KOPT-K1 (cell line): ENCODE measurements at regions not wholly inside any gene's neighbourhood (a gene's known extent, or its start where the extent isn't known, plus 50 kb on each side); places are given as distances from the start of the nearest gene placed in this dataset.

Source experiments
- H3K27ac ChIP-seq: fragments of 200-600 bp; sonication (generic); 2 replicates; pipeline ENCODE4 v1.5.1; 2016; ENCODE audit warnings: antibody characterized with exemption, mild to moderate bottlenecking, low read depth, low read length; ENCODE audit not compliant: poor library complexity, severe bottlenecking
- H3K36me3 ChIP-seq: fragments of 200-600 bp; sonication (generic); 2 replicates; pipeline ENCODE4 v1.5.1; 2017; ENCODE audit warnings: antibody characterized with exemption, mild to moderate bottlenecking, low read length, moderate library complexity; ENCODE audit not compliant: insufficient read depth
- H3K9me3 ChIP-seq: fragments of 200-600 bp; sonication (generic); 2 replicates; pipeline ENCODE4 v1.5.1; 2017; ENCODE audit warnings: antibody characterized with exemption, low read length, mild to moderate bottlenecking; ENCODE audit not compliant: insufficient read depth, poor library complexity, severe bottlenecking

DNA sequence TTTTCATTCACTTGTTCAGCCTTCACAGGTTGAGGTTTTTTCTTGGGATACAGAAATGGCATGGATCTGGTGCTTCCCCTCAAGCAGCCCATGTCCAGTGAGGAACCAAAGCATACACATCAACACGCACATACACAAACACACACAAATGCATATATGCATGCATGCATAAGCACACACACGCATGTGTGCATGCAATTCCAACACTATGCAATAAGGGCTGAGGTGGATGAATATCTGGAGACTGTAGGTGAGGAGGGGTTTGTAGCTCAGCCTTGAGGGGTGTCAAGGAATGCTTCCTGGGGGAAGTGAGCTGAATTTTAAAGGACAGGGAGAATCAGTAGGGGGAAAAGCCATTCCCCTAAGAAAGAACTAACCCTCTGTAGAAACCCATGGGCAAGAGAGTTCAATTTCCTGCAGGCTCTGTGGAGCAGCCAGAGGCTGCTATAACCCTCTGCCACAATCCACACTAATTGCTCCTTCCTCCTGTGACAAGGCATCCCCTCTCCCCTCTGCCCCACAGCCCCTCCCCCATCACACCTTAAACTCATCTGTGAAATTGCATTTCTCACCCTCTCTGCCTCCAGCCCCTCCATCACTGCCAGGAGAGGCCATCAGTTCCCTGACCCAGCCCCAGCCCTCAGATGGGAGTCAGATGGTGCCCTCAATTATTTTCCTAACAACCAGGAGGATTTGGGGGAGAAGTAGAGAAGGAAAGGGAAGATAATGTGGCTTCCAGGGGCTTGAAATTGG lies 316.4 kb downstream of the RPS24 start:
- Histone ChIP-seq H3K9me3 (no peaks in the 10 kb centered on the region), H3K27ac (no peak overlapping the region), H3K36me3 (no peaks in the 10 kb centered on the region)

DNA sequence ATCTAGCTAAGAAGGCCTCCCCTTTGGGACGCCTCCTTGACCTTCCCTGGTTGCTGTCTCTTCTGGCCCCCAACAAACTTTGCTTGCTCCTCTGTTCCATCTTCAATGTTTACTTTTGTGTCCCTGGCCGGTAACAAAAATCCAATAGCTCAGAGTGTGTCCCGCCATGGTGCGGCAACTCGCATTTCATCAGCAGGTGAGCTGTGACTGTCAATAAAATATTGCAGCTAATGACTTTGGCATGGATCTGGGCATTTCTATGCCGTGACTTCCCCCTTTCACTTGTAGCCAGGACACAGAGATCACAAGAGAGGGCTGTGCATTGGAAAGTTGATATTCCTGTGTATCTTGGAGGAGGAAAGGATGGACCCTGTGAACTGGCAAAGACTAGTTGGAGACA lies 317.6 kb downstream of the RPS24 start:
- no peaks in the 10 kb centered on the region for H3K36me3 ChIP-seq
- H3K9me3 ChIP-seq = no peaks in the 10 kb centered on the region
- H3K27ac ChIP-seq = no peak overlapping the region

DNA sequence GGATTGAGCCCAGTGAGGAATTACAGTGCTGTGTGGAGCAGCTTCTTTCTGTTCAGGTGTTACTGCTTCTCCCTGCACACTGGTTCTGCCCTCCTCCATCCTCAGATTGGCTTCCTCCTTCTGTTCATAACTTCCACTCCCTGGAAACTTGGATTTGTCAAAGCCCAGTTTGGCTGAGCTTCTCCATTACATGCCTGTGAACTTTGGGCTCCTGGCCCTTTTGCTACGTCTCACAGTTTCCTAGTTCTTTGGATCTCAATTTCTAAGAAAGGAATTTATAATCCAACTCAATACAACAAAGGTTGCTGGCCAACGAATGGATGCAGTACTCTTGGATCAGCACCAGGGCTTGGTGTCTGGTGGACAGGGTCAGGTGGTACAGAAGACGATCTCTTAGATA lies 318.1 kb downstream of the RPS24 start:
- Histone ChIP-seq H3K9me3 (no peaks in the 10 kb centered on the region), H3K36me3 (no peaks in the 10 kb centered on the region), H3K27ac (no peak overlapping the region)

DNA sequence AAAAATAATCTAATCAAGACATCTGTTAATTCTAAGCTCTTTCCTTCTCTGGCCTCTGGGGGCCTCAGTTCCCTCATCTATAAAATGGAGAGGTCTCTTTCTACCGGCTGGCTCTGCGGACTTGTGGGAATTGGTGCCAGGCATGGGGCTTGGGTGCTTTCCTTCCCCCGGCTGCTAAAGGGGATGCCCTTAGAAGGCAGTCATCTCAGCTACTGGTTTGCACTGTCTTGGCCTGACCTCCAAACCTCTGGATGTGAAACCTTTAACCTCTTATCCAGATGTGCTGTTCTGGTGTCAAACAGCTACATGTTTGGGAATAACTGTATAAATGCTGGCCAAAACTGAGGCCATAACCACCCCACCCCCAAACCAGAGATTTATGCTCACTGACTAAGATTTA lies 320.0 kb downstream of the RPS24 start:
- H3K36me3 ChIP-seq = no peaks in the 10 kb centered on the region
- H3K27ac ChIP-seq = no peak overlapping the region
- H3K9me3 ChIP-seq = no peaks in the 10 kb centered on the region

DNA sequence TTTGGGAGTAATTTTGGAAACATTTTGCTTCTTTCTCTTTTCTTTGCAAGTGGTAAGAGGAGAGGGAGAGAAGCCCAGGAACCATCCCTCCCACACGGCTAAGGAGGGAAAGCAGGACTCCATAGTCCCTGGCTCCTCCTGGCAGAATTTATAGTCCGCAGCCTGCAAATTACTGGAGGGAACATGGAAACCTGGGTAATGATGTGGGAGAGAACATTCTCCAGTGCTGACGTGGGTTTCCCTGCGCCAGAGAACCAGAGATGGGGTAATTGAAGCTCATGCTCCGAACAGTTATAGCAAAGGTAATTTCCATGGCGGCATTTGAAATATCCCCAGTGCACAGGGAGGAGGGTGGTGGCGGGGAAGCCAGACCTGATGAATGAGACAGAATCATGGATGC lies 320.4 kb downstream of the RPS24 start:
- Histone ChIP-seq H3K27ac (no peak overlapping the region), H3K36me3 (no peaks in the 10 kb centered on the region), H3K9me3 (no peaks in the 10 kb centered on the region)

DNA sequence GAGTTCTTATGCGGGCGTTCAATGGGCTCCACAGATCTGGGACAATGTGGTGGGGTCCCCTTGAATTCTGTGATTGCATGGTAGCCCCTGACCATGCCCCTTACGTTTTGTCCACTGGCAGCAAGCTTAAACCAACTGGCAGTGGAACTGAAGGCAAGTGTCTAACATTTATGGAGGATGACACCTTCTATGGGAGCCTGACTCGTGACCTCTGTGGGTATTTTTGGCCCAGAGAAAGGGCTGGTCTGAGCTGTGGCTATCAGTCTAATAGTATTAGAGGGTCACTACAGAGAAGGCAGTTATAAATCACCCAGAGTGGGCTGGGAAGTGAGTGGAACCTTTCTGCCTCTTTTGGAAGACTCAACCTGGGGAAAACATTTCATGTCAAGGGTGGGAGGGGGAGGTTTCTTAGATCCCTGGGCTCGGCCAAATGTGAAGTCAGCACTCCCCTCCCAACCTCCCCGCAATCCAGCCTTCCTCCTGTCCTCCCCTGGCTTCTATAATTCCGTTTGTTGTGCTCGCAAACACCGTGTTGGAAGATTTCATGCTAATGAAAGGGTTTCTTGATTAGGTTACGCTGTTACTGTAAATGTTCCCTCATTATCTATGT lies 322.7 kb downstream of the RPS24 start:
- no peaks in the 10 kb centered on the region for H3K36me3 ChIP-seq
- no peaks in the 10 kb centered on the region for H3K9me3 ChIP-seq
- no peak overlapping the region for H3K27ac ChIP-seq

DNA sequence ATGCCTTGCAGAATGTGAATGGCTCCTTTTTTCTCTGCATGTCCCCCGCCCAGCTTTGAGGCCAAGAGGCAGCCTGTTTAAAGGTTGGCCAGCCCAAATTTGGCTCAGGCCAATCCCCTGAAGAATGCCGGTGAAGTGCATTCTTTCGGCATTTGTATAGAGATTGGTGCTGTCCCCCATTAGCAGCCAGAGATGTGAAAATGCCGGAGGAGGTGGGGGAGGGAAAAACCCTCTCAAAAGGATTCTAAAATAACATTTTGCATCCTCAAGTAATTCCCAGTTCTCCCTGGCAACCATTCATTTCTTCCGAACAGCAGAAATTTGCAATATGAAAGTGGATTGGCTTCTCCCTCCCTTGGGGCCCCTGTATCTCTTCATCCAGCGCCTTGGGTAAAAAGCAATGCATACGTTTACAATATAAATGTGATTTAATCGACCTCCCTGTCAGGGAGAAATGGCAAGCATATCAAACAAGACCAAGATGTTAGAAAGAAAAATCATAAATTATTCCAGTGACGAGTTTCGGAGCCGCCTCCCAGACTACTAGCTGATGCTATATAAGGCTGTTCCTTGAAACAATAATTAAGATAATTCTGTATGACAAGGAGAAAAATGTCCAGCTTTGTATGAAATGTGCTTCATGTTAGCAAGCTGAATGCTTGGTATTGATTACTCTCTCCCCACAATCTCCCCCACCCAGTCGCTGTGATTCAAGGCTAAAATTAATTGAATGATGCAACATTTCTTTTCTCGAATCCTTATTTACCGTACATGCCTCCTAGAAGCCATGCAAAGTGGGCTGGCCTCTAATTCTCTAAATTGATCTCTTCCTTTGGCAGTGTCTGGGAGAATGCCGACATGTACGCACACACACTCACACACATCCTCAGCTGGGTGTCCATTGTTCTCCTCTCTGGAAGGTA lies 323.7 kb downstream of the RPS24 start:
- H3K9me3 ChIP-seq = no peaks in the 10 kb centered on the region
- no peaks in the 10 kb centered on the region for H3K36me3 ChIP-seq
- no peak overlapping the region for H3K27ac ChIP-seq

DNA sequence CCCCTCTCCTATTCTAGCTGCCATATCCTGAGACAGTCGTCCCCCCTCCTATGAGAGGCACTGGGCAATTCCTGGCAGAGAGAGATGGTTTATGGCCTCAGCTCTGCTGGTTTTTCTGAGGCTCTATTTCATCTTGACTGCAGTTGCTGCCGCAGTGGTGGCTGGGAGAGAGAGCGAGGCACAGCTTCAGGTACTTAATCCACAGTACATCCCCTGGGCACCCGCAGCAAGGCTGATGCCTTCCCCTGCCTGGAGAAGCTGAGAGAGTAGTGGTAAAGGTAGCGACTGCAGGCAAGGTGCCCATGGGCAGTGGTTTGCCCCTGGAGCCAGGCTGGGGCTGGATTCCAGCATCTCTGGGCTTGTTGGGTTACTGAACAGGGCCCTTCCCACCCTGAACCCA lies 324.7 kb downstream of the RPS24 start:
- Histone ChIP-seq H3K9me3 (no peaks in the 10 kb centered on the region), H3K27ac (no peak overlapping the region), H3K36me3 (no peaks in the 10 kb centered on the region)

DNA sequence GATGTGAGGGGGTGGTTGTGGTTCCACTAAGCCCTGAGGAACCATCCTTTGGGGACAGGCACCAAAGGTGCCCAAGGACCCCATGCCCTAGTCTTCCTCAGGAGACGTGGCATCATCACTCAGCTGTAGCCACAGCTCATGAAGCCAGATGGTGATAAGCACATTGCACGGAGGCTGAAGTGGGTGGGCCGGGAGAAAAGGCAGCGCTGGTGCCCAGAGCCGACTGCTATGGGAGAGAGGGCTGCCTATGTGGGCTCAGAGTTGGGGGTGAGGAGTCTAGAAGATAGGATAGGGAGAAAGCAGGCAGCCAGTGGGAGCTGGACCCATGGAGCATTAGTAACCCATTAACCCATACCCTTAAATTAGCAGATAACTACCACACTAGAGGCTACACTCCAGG lies 325.3 kb downstream of the RPS24 start:
- Histone ChIP-seq H3K27ac (no peak overlapping the region), H3K36me3 (no peaks in the 10 kb centered on the region), H3K9me3 (no peaks in the 10 kb centered on the region)

DNA sequence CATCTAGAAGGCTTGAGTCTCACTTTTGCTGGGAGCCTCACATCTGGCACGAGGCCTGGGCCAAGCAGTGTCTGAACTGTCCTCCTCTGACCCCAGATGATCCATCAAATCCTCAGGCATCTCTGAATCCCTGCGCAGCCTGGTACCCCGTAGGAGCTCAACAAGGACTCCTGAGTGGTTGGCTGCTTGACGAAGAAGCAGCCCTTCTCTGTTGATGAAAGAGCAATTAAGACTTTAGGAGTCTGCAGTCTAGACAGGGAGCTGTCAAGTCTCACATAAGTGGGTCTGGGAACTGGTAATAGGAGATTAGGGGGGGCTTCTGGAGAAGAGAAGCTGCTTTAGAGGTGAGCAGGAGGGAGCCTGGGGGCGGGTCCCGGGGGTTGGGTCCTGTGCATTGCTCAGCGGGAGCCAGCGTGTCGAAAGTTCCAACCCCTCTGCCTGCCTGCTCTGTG lies 326.0 kb downstream of the RPS24 start:
- no peaks in the 10 kb centered on the region for H3K36me3 ChIP-seq
- H3K27ac ChIP-seq = no peak overlapping the region
- no peaks in the 10 kb centered on the region for H3K9me3 ChIP-seq

DNA sequence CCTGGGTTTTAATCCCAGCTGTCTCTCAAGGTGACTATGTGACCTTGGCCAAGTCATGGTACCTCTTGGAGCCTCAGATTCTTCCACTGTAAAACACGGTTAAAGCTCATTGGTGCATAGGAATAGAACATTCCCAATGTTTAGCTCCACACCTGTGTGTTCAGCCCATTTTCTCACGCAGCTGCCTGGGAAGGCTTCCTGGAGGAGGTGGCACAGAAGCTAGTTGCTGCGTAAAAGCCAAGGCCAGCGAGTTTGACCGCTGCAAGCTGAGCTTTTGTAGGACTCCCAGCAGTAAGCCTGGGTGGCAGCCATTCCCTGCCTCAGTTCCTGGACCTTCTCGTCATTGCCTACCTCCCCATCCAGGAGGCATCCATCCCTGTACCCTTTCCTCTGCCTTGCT lies 326.6 kb downstream of the RPS24 start:
- Histone ChIP-seq H3K27ac (no peak overlapping the region), H3K9me3 (no peaks in the 10 kb centered on the region), H3K36me3 (no peaks in the 10 kb centered on the region)

DNA sequence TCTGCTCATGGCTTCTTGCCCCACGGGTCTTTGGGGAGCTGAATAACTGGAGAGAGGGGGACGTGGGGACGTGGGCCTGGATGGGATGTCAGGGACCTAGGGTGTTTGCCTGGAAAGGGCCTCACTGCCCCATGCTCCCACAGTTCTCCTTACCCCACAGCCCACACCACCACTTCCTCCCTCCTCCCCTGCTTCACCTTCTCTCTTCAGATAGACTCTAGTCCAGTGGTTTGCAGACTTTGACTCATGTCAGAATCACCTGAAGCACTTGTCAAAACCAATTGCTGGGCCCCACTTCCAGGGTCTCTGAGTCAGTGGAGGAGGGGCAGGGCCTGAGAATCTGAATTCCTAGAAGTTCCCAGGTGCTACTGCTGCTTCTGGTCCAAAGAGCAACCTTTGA lies 327.4 kb downstream of the RPS24 start:
- no peaks in the 10 kb centered on the region for H3K9me3 ChIP-seq
- H3K27ac ChIP-seq = no peak overlapping the region
- no peaks in the 10 kb centered on the region for H3K36me3 ChIP-seq

DNA sequence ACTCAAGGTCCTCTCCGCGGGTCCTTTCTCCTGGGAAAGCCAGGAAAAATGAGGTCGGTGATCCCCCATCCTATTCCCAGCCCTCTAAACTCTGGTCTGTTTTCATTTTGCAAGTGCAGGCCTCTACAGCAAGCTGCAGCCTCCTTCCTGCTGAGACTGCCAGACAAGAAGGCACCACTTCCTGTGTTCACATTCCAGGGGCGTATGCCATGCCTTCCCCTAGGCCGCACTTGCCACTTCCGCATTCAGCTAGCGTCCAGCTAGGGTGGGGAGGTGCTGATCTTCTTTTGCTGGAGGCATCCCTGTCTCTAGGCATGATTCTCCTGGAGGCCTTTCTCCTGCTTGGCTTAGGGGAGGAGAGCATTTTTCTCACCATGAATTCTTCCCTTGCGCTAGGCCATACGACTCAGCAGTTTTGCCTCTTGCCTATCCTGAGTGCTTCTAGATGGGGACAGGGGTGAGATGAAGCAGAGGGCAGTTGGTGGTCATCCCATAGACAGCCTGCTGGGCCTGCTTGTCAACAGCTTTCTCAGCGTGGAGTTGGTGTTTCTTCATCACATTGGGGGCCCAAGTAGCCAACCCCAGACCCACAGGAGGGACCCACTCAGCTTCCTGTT lies 328.9 kb downstream of the RPS24 start:
- Histone ChIP-seq H3K27ac (no peak overlapping the region), H3K36me3 (no peaks in the 10 kb centered on the region), H3K9me3 (no peaks in the 10 kb centered on the region)

DNA sequence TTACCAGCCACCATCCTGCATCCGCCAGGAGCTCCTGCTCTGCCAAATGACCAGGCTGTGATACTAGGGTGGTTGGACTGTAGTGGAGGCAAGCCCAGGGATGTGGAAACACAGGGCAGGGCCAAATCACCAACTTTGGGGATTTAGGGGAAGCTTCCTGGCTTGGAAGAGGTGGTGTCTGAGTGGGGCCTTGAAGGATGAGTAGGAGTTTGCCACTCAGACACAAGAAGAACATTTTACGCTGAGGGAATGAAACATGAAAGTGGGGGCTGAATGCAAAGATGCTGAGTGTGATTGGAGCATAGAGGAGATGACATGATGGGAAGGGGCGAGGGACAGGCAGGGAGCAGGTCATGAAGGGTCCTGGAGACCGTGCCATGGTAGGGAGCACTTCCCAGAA lies 329.5 kb downstream of the RPS24 start:
- Histone ChIP-seq H3K9me3 (no peaks in the 10 kb centered on the region), H3K27ac (no peak overlapping the region), H3K36me3 (no peaks in the 10 kb centered on the region)

DNA sequence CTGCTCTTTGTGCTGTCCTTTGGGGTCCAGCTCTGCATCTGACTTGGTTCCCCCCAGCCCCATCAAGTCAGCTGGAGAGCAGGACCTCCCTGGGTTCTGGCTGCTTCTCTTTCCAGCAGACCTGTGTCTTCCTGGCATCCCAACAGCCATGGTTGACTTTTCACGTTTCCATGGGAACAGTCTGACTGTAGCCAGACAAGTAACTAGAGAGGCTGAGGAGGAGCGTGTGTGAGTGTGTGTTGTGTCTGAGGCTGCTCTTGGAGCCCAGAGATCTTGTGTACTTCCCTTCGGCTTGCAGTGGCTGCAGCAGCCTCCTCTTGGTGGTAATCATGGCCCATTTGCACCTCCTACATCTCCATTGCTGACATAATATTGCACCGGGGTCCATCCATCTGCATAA lies 332.0 kb downstream of the RPS24 start:
- H3K36me3 ChIP-seq = no peaks in the 10 kb centered on the region
- no peaks in the 10 kb centered on the region for H3K9me3 ChIP-seq
- H3K27ac ChIP-seq = no peak overlapping the region
